HG02678 (cell line): ENCODE measurements at regions not wholly inside any gene's neighbourhood (a gene's known extent, or its start where the extent isn't known, plus 50 kb on each side); places are given as distances from the start of the nearest gene placed in this dataset.

Experiments used
- ATAC-seq: cut with Tn5 transposase; IDR thresholded peaks from one replicate; pipeline ENCODE4 v1.9.1; 2021; ENCODE audit warnings: mild to moderate bottlenecking, moderate library complexity; ENCODE audit not compliant: unreplicated experiment

GRCh38 chr9:108316066-108316465, 539.7 kb downstream of the ACTL7B start:
- no peak for ATAC-seq

GRCh38 chr9:108311745-108312144, 544.0 kb downstream of the ACTL7B start:
- no peak for ATAC-seq

GRCh38 chr9:108310202-108310601, 545.6 kb downstream of the ACTL7B start:
- no peak for ATAC-seq

- ATAC-seq = no peak
These were observed 555.2 kb downstream of the ACTL7B start for GRCh38 chr9:108300306-108301287.

- ATAC-seq = no peak
These were observed 558.7 kb downstream of the ACTL7B start for GRCh38 chr9:108297073-108297472.

- no peak for ATAC-seq
These were observed 559.7 kb downstream of the ACTL7B start for GRCh38 chr9:108296056-108296455.

- no peak for ATAC-seq
These were observed 564.2 kb downstream of the ACTL7B start for GRCh38 chr9:108291586-108291932.

GRCh38 chr9:108290839-108291585, 564.8 kb downstream of the ACTL7B start:
- ATAC-seq = no peak

GRCh38 chr9:108286638-108287206, 569.1 kb downstream of the ACTL7B start:
- no peak for ATAC-seq

- ATAC-seq = no peak
These were observed 572.1 kb downstream of the ACTL7B start for GRCh38 chr9:108283696-108284095.

GRCh38 chr9:108282872-108283271, 572.9 kb downstream of the ACTL7B start:
- no peak for ATAC-seq

GRCh38 chr9:108281696-108282095, 574.1 kb downstream of the ACTL7B start:
- no peak for ATAC-seq

- no peak for ATAC-seq
These were observed 577.4 kb downstream of the ACTL7B start for GRCh38 chr9:108278341-108278740.

GRCh38 chr9:108277216-108277615, 578.6 kb downstream of the ACTL7B start:
- ATAC-seq = no peak

- ATAC-seq = no peak
These were observed 579.9 kb downstream of the ACTL7B start for GRCh38 chr9:108275906-108276305.

- no peak for ATAC-seq
These were observed 580.8 kb downstream of the ACTL7B start for GRCh38 chr9:108274971-108275370.

- no peak for ATAC-seq
These were observed 581.8 kb downstream of the ACTL7B start for GRCh38 chr9:108273988-108274387.

GRCh38 chr9:108272349-108272899, 583.4 kb downstream of the ACTL7B start:
- peak; percentile 43 for ATAC-seq

GRCh38 chr9:108271646-108272348, 584.0 kb downstream of the ACTL7B start:
- ATAC-seq = peak; percentile 43

GRCh38 chr9:108271236-108271635, 584.5 kb downstream of the ACTL7B start:
- ATAC-seq = no peak

GRCh38 chr9:108270561-108270960, 585.2 kb downstream of the ACTL7B start:
- no peak for ATAC-seq
